ENCODE measurements at regions not wholly inside any gene's neighbourhood (a gene's known extent, or its start where the extent isn't known, plus 50 kb on each side); places are given as distances from the start of the nearest gene placed in this dataset.

DNA sequence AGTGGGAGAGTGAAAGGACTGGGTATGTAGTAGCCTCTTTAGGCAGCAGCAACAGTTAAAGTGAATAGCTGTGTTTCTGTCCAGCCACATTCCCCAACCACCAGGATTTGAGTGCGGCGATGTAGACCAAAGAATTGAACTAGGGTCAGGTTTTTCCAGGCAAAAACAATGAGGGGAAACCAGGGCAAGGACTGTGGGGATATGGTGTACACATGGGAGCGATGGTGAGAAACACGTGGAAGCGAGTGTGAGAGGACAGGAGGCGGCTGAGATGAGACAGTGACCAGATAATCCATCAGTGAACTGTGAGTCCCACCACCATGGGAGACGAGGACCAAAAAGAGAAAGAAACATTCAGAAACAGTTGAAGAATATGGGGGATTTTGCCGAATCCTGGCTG lies 409.5 kb downstream of the TSN start:
- 97% methylated on average over 8 of the region's 8 CpGs for WGBS (ENCODE audit: insufficient coverage)
- Histone ChIP-seq H3K79me2 (ENCODE audit: insufficient read depth, low read length) (no peaks in the 10 kb centered on the region), H3K9me3 (replicated peaks in 1 of 2; ENCODE audit: control insufficient read depth in 1 of 2, insufficient read depth in 1 of 2, low read length in 2 of 2) (no peaks in the 10 kb centered on the region), H3K4me2 (replicated peaks; ENCODE audit: extremely low read depth, low read length, poor library complexity, severe bottlenecking) (no peak overlapping the region), H3K4me3 (replicated peaks in 1 of 3; ENCODE audit: low read depth in 2 of 3, low read length in 3 of 3) (no peak overlapping the region), H3K9ac (ENCODE audit: insufficient read depth, low read length, poor library complexity, severe bottlenecking) (no peak overlapping the region), H2AFZ (ENCODE audit: insufficient read depth, low read depth, low read length, poor library complexity, severe bottlenecking) (no peak overlapping the region), H4K20me1 (ENCODE audit: insufficient read depth, low read length) (no peaks in the 10 kb centered on the region), H3K27me3 (ENCODE audit: control insufficient read depth in 2 of 2, insufficient read depth in 2 of 2, low read length in 2 of 2) (no peaks in the 10 kb centered on the region), H3K27ac (ENCODE audit: low read depth in 1 of 2, low read length in 2 of 2) (no peak overlapping the region), H3K36me3 (replicated peaks in 1 of 2; ENCODE audit: control insufficient read depth in 1 of 2, insufficient read depth in 2 of 2, low read length in 2 of 2) (no peaks in the 10 kb centered on the region), H3K4me1 (ENCODE audit: control insufficient read depth in 1 of 2, insufficient read depth in 2 of 2, low read length in 2 of 2) (no peaks in the 10 kb centered on the region)
- no peak for DNase-seq
- no peaks in the 10 kb centered on the region for H3K36me3 Mint-ChIP-seq
- H3K4me3 Mint-ChIP-seq: no peak overlapping the region
- H3K27me3 Mint-ChIP-seq (ENCODE audit: low read depth in 3 of 3): no peaks in the 10 kb centered on the region
- H3K4me1 Mint-ChIP-seq: no peaks in the 10 kb centered on the region
- intact Hi-C loops (cut with micrococcal nuclease): no loop called here
- H3K27ac Mint-ChIP-seq: no peak overlapping the region
- H3K9me3 Mint-ChIP-seq: no peaks in the 10 kb centered on the region
- TF ChIP-seq, protein P1, sequence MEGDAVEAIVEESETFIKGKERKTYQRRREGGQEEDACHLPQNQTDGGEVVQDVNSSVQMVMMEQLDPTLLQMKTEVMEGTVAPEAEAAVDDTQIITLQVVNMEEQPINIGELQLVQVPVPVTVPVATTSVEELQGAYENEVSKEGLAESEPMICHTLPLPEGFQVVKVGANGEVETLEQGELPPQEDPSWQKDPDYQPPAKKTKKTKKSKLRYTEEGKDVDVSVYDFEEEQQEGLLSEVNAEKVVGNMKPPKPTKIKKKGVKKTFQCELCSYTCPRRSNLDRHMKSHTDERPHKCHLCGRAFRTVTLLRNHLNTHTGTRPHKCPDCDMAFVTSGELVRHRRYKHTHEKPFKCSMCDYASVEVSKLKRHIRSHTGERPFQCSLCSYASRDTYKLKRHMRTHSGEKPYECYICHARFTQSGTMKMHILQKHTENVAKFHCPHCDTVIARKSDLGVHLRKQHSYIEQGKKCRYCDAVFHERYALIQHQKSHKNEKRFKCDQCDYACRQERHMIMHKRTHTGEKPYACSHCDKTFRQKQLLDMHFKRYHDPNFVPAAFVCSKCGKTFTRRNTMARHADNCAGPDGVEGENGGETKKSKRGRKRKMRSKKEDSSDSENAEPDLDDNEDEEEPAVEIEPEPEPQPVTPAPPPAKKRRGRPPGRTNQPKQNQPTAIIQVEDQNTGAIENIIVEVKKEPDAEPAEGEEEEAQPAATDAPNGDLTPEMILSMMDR (IDR thresholded peaks at IDR 0.05): no peak

DNA sequence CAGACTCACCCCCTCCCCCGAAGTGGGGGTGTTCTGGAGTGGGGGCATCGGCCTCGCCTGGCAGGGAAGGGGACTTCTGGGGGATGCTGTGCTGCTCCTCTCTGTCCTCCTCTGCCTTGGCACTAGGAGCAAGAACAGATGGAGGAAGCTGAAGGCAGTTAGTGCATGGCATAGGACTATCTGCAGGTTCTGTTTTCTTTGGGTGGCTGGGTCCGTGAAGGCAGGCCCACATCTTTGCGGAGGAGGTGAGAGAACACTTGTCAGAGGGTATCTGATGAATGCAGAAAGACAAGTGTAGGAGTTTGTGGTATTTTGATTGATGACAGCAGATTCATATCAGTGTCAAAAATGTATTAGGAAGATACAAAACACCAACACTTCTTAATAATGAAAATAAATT lies 411.4 kb downstream of the TSN start:
- 86% methylated on average over 5 of the region's 5 CpGs for WGBS (ENCODE audit: insufficient coverage)
- DNase-seq: no peak
- H3K9me3 ChIP-seq (replicated peaks in 1 of 2; ENCODE audit: control insufficient read depth in 1 of 2, insufficient read depth in 1 of 2, low read length in 2 of 2): no peaks in the 10 kb centered on the region
- no peaks in the 10 kb centered on the region for H3K4me1 ChIP-seq (ENCODE audit: control insufficient read depth in 1 of 2, insufficient read depth in 2 of 2, low read length in 2 of 2)
- H3K4me2 ChIP-seq (replicated peaks; ENCODE audit: extremely low read depth, low read length, poor library complexity, severe bottlenecking): no peak overlapping the region
- H4K20me1 ChIP-seq (ENCODE audit: insufficient read depth, low read length): no peaks in the 10 kb centered on the region
- H3K27me3 ChIP-seq (ENCODE audit: control insufficient read depth in 2 of 2, insufficient read depth in 2 of 2, low read length in 2 of 2): no peaks in the 10 kb centered on the region
- no peak overlapping the region for H2AFZ ChIP-seq (ENCODE audit: insufficient read depth, low read depth, low read length, poor library complexity, severe bottlenecking)
- Mint-ChIP-seq H3K27me3 (ENCODE audit: low read depth in 3 of 3) (no peaks in the 10 kb centered on the region), H3K4me1 (no peaks in the 10 kb centered on the region), H3K9me3 (peaks cover 0 to 1% (median 0%) of the 10 kb centered on the region in 7 donors), H3K27ac (no peak overlapping the region), H3K36me3 (no peaks in the 10 kb centered on the region), H3K4me3 (no peak overlapping the region)
- H3K79me2 ChIP-seq (ENCODE audit: insufficient read depth, low read length): no peaks in the 10 kb centered on the region
- intact Hi-C loops (cut with micrococcal nuclease): no loop called here
- TF ChIP-seq, protein P1 (IDR thresholded peaks at IDR 0.05): no peak
- H3K4me3 ChIP-seq (replicated peaks in 1 of 3; ENCODE audit: low read depth in 2 of 3, low read length in 3 of 3): no peak overlapping the region
- H3K9ac ChIP-seq (ENCODE audit: insufficient read depth, low read length, poor library complexity, severe bottlenecking): no peak overlapping the region
- no peaks in the 10 kb centered on the region for H3K36me3 ChIP-seq (replicated peaks in 1 of 2; ENCODE audit: control insufficient read depth in 1 of 2, insufficient read depth in 2 of 2, low read length in 2 of 2)
- H3K27ac ChIP-seq (ENCODE audit: low read depth in 1 of 2, low read length in 2 of 2): no peak overlapping the region
